K562 (cell line): ENCODE measurements at regions not wholly inside any gene's neighbourhood (a gene's known extent, or its start where the extent isn't known, plus 50 kb on each side); places are given as distances from the start of the nearest gene placed in this dataset.

Experiments used
- ATAC-seq: fragments of 200-7000 bp; cut with Tn5 transposase; 3 replicates; pipeline ENCODE4 v1.9.1; 2020; ENCODE audit warnings: moderate library complexity
- BruUV-seq: library from RNA; stranded (reverse); fragments of 400-500 nt; replicated peaks from 2 replicates; lab custom pipeline; 2021; lab: Mats Ljungman, UMichigan
- CTCF ChIA-PET: fragments of 300-600 bp; formaldehyde crosslinking; extraction: SDS; loops from one replicate; lab custom pipeline; 2021; ENCODE audit warnings: low intra/inter-chr PET ratio; lab: Yijun Ruan, JAX
- POLR2A ChIA-PET: fragments of 300-600, 350-650 bp; sonication (Branson Sonifier 250); formaldehyde crosslinking; extraction: SDS; loops from one replicate; lab custom pipeline; 2021; ENCODE audit warnings: antibody characterized with exemption, inconsistent platforms; lab: Yijun Ruan, JAX
- DNase-seq, 4 experiments: peaks; one replicate each; pipeline versions ENCODE4 v3.0.0 to v3.0.0-alpha.2; 2011 to 2018; ENCODE audit warnings: low spot score in 3 of 4, mixed read lengths in 3 of 4; ENCODE audit errors: extremely low read depth in 1 of 4
- FAIRE-seq: peaks from 2 replicates; lab custom pipeline; 2011; peaks lifted over from hg19 to GRCh38; lab: Jason Lieb, UNC
- H2AFZ ChIP-seq: 2 replicates; pipeline ENCODE4 v1.6.0; 2011; ENCODE audit warnings: low read depth, low read length, control low read depth, inconsistent platforms
- H3K27ac ChIP-seq: fragments of 200-600 bp; 3 replicates; pipeline ENCODE4 v1.8.0; 2011; ENCODE audit warnings: low read depth, mild to moderate bottlenecking, control low read depth, inconsistent platforms, low read length, moderate library complexity, mixed read lengths; ENCODE audit errors: extremely low read depth
- H3K27me3 ChIP-seq, 2 experiments: fragments of 300-600 bp in 1 of 2; 2 replicates in 1 of 2; 3 replicates in 1 of 2; pipeline versions ENCODE4 v1.6.0 to v1.8.0; 2011; ENCODE audit warnings: inconsistent platforms in 2 of 2, low read length in 2 of 2, mild to moderate bottlenecking in 1 of 2, mixed read lengths in 1 of 2, moderate library complexity in 1 of 2; ENCODE audit not compliant: control insufficient read depth in 2 of 2, insufficient read depth in 2 of 2
- H3K36me3 ChIP-seq: fragments of 300-600 bp; 3 replicates; pipeline ENCODE4 v1.8.0; 2011; ENCODE audit warnings: mild to moderate bottlenecking, low read length, inconsistent platforms; ENCODE audit not compliant: control insufficient read depth, insufficient read depth
- H3K4me1 ChIP-seq, 2 experiments: fragments of 200-600 bp in 1 of 2; replicated peaks in 1 of 2; 2 replicates in 1 of 2; 3 replicates in 1 of 2; pipeline versions ENCODE4 v1.5.1 to v1.8.0; 2011; ENCODE audit warnings: inconsistent platforms in 2 of 2, low read length in 2 of 2, mild to moderate bottlenecking in 1 of 2, mixed read lengths in 1 of 2, moderate library complexity in 1 of 2; ENCODE audit not compliant: control insufficient read depth in 2 of 2, insufficient read depth in 2 of 2
- H3K4me2 ChIP-seq: 2 replicates; pipeline ENCODE4 v1.6.1; 2011; ENCODE audit warnings: low read length, control low read depth, inconsistent platforms, mixed read lengths; ENCODE audit not compliant: insufficient read depth
- H3K4me3 ChIP-seq: fragments of 200-600 bp; sonication (generic), shearing (Covaris generic); 2 replicates; pipeline ENCODE4 v1.5.1; 2016; ENCODE audit warnings: control low read depth, inconsistent platforms
- H3K79me2 ChIP-seq: fragments of 200-600 bp; 3 replicates; pipeline ENCODE4 v1.8.0; 2011; ENCODE audit warnings: low read length, inconsistent platforms; ENCODE audit not compliant: control insufficient read depth, insufficient read depth
- H3K9ac ChIP-seq, 2 experiments: 2 replicates each; pipeline versions ENCODE4 v1.6.0 to v1.6.1; 2011; ENCODE audit warnings: low read depth in 2 of 2, low read length in 2 of 2, control low read depth in 1 of 2, inconsistent platforms in 1 of 2, mild to moderate bottlenecking in 1 of 2, mixed read lengths in 1 of 2; ENCODE audit not compliant: insufficient read depth in 1 of 2
- H3K9me1 ChIP-seq: one replicate; pipeline ENCODE4 v1.6.0; 2011; ENCODE audit warnings: inconsistent platforms, mild to moderate bottlenecking, low read length, moderate library complexity; ENCODE audit not compliant: control insufficient read depth, insufficient read depth
- H3K9me3 ChIP-seq: replicated peaks from 2 replicates; pipeline ENCODE4 v1.5.1; 2011; ENCODE audit warnings: low read depth, low read length, inconsistent platforms; ENCODE audit not compliant: control insufficient read depth, insufficient read depth
- H4K20me1 ChIP-seq: replicated peaks from 2 replicates; pipeline ENCODE4 v1.6.1; 2011; ENCODE audit warnings: low read length, inconsistent platforms, mixed read lengths; ENCODE audit not compliant: control insufficient read depth, insufficient read depth
- CBFA2T2 ChIP-seq: fragments of 450-650 bp; conservative IDR thresholded peaks from 2 replicates; pipeline ENCODE4 v1.6.1; 2017; ENCODE audit warnings: mild to moderate bottlenecking
- CGGBP1 ChIP-seq: fragments of 250-450 bp; sonication (Bioruptor Pico); IDR thresholded peaks from 2 replicates; pipeline ENCODE4 v1.9.0; 2021; ENCODE audit warnings: mild to moderate bottlenecking
- DLX4 ChIP-seq: fragments of 250-450 bp; sonication (Bioruptor Pico); IDR thresholded peaks from 2 replicates; pipeline ENCODE4 v1.6.1; 2021; ENCODE audit warnings: mild to moderate bottlenecking
- EGR1 ChIP-seq: fragments of 450-650 bp; conservative IDR thresholded peaks from 2 replicates; pipeline ENCODE4 v1.6.1; 2017; ENCODE audit warnings: mild to moderate bottlenecking
- HINFP ChIP-seq: fragments of 450-650 bp; conservative IDR thresholded peaks from 2 replicates; pipeline ENCODE4 v1.6.1; 2016; ENCODE audit warnings: missing genetic modification characterization, low read depth, mild to moderate bottlenecking, control low read depth, missing compliant biosample characterization
- HNRNPK ChIP-seq: fragments of 200-400 bp; formaldehyde crosslinking; IDR thresholded peaks from one replicate; pipeline ENCODE4 v1.6.1; 2018; ENCODE audit warnings: mild to moderate bottlenecking, low read depth, low read length; ENCODE audit not compliant: poor library complexity, severe bottlenecking
- HSF4 ChIP-seq: fragments of 250-450 bp; sonication (Bioruptor Pico); IDR thresholded peaks from 2 replicates; pipeline ENCODE4 v2.1.2; 2022; ENCODE audit warnings: mild to moderate bottlenecking, moderate library complexity, borderline replicate concordance
- NCOA2 ChIP-seq, 2 experiments: fragments of 450-650 bp; IDR thresholded peaks; 2 replicates each; pipeline ENCODE4 v1.6.1; 2018; ENCODE audit warnings: mild to moderate bottlenecking in 2 of 2, moderate library complexity in 1 of 2; ENCODE audit not compliant: partially characterized antibody in 2 of 2
- NR4A1 ChIP-seq, 2 experiments: fragments of 250-450 bp in 1 of 2; fragments of 450-650 bp in 1 of 2; sonication (Bioruptor Pico) in 1 of 2; IDR thresholded peaks; 2 replicates each; pipeline versions ENCODE4 v1.4.0 to v1.6.1; 2016 to 2020; ENCODE audit warnings: mild to moderate bottlenecking in 2 of 2, missing compliant biosample characterization in 1 of 2, missing genetic modification characterization in 1 of 2, moderate library complexity in 1 of 2
- POU5F1 ChIP-seq: fragments of 150-350 bp; IDR thresholded peaks from 2 replicates; pipeline ENCODE4 v1.6.1; 2014; ENCODE audit warnings: borderline replicate concordance, low read length, low read depth, mild to moderate bottlenecking; ENCODE audit not compliant: partially characterized antibody
- RBM15 ChIP-seq: fragments of 200-400 bp; formaldehyde crosslinking; IDR thresholded peaks from 2 replicates; pipeline ENCODE4 v1.6.1; 2018; ENCODE audit warnings: mild to moderate bottlenecking, low read length, moderate library complexity; ENCODE audit not compliant: insufficient read depth
- RBM22 ChIP-seq: fragments of 200-400 bp; formaldehyde crosslinking; IDR thresholded peaks from 2 replicates; pipeline ENCODE4 v1.6.1; 2018; ENCODE audit warnings: low read length, low read depth; ENCODE audit not compliant: poor library complexity, severe bottlenecking
- ZNF592 ChIP-seq: fragments of 450-650 bp; IDR thresholded peaks from 2 replicates; pipeline ENCODE4 v1.6.1; 2017; ENCODE audit warnings: antibody characterized with exemption, mild to moderate bottlenecking
- ZNF77 ChIP-seq: fragments of 250-450 bp; sonication (Bioruptor Pico); IDR thresholded peaks from 2 replicates; pipeline ENCODE4 v1.5.0; 2020
- WGBS: fragments of 100-300 bp; shearing (Covaris generic); methylation state at CpG from one replicate; pipeline ENCODE4 v1.1.6; 2016; ENCODE audit warnings: low coverage, mixed read lengths; ENCODE audit not compliant: insufficient coverage; ENCODE audit errors: missing lambda C conversion rate; 5-methylcytosine and 5-hydroxymethylcytosine counted together
- in situ Hi-C: fragments of 300-500 bp; cut with MboI; formaldehyde crosslinking; loops from 4 replicates; pipeline ENCODE4 v1.15.0; 2018; ENCODE audit warnings: inconsistent platforms, mixed read lengths
- intact Hi-C: fragments of 100-400 bp; cut with micrococcal nuclease; formaldehyde crosslinking; loops from 2 replicates; pipeline ENCODE4 v1.14.2; 2022

GRCh38 chr17:33889766-33890165 lies 365.3 kb upstream of the CCL2 start:
- FAIRE-seq (no peak), ATAC-seq (no peak; the same call in 2 of the 3 replicates), DNase-seq (no peak)
- no peaks in the 10 kb centered on the region for H3K36me3 ChIP-seq
- no TSS peak for BruUV-seq
- WGBS: 21% methylated on average over 2 of the region's 2 CpGs
- no peak overlapping the region for H3K4me3 ChIP-seq
- H3K4me1 ChIP-seq: peaks cover 14 to 53% of the 10 kb centered on the region in 2 experiments; a peak in 4 of 5 replicates
- no peaks in the 10 kb centered on the region for H3K9me1 ChIP-seq
- intact Hi-C loops (loop anchor here (2.0 kb wide), 2 partner anchors 15 kb away; no protein-coding TSS in a partner anchor), in situ Hi-C loops (no loop called here)
- peak overlapping the region; percentile 48 for H3K4me2 ChIP-seq
- no peak overlapping the region for H3K9ac ChIP-seq
- no peaks in the 10 kb centered on the region for H3K9me3 ChIP-seq
- H4K20me1 ChIP-seq: no peaks in the 10 kb centered on the region
- CTCF ChIA-PET: no interaction called here
- H2AFZ ChIP-seq: peak overlapping the region; percentile 66
- POLR2A ChIA-PET: interaction anchor here (1.0 to 1.8 kb wide), 4 partner anchors 9 to 18 kb away, joined by 3 to 5 read pairs (median 4); no protein-coding TSS in a partner anchor
- no peaks in the 10 kb centered on the region for H3K27me3 ChIP-seq
- no peaks in the 10 kb centered on the region for H3K79me2 ChIP-seq
- H3K27ac ChIP-seq: peak overlapping the region; percentile 57
- TF ChIP-seq CBFA2T2: no peak
- no peak for TF ChIP-seq ZNF77 (CRISPR knock-in tag)
- no peak for TF ChIP-seq DLX4 (CRISPR knock-in tag)
- no peak for TF ChIP-seq EGR1
- no peak for TF ChIP-seq POU5F1
- TF ChIP-seq HINFP (tag): 0 out of 2 replicates have a peak, but pooled peaks have one; percentile 10
- TF ChIP-seq NR4A1 (CRISPR knock-in tag; IDR thresholded peaks at IDR 0.05): no peak
- TF ChIP-seq NR4A1 (tag; IDR thresholded peaks at IDR 0.05): peak; percentile 62
- no peak for TF ChIP-seq CGGBP1 (CRISPR knock-in tag)
- TF ChIP-seq HNRNPK: no peak
- no peak for TF ChIP-seq RBM15
- TF ChIP-seq HSF4 (CRISPR knock-in tag): peak; percentile 73; the same call in 1 of the 2 replicates
- peak; percentile 70 for TF ChIP-seq ZNF592
- TF ChIP-seq NCOA2 (IDR thresholded peaks at IDR 0.05; ENCODE audit: partially characterized antibody in 2 of 2): no peak
- TF ChIP-seq RBM22: no peak
